DMS 273 (cell line): ENCODE measurements at regions not wholly inside any gene's neighbourhood (a gene's known extent, or its start where the extent isn't known, plus 50 kb on each side); places are given as distances from the start of the nearest gene placed in this dataset.

Experiments used
- DNase-seq: peaks from one replicate; lab custom pipeline; 2025; ENCODE audit not compliant: unreplicated experiment; lab: John Stamatoyannopoulos, UW

DNA sequence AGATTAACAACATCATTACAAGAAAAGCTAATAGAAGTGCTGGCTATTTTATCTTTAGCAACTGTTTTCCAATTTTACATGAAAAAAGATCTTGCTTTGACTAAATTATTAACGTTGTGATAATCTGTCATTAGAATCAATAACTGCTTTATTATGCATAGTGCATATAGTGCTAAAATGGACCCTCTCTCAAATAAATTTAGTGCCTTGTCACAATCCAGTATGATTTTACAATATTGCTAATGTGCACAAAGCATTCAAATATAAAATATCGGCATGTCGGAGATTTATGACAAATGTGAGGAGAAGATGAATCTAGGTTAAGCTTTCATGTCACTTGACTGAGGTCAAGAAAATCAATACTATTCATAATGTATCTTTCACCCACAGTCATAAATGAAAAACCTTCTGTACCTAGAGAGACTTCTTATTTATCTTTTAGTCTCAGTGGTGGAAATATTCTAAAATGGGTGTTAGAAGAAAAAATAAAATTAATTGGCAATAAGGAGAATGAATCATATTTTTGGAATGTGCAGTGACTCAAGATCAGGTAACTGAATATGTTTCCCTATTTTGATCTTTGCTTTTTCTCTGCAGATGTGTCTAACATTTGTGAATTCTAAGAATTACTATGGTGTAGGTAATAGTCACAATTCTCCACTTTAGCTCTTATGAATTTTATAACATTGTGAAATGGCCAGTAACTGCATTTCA lies 672.9 kb upstream of the GRAMD2B start:
- DNase-seq: no peak

DNA sequence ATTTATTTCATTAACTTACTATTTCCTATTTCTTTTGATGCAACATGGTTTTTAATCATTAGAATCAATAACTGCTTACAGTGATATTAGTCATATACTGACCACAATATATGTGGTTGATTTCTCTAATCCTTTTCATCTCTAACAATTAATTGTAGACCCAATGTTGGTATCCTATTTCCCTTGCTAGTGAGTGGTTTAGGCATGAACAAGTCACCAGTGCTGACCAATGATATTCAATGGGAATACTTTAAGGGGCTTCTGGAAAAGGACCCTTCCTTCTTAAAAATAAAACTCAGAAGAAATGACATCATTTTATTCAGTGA lies 672.4 kb upstream of the GRAMD2B start:
- no peak for DNase-seq

DNA sequence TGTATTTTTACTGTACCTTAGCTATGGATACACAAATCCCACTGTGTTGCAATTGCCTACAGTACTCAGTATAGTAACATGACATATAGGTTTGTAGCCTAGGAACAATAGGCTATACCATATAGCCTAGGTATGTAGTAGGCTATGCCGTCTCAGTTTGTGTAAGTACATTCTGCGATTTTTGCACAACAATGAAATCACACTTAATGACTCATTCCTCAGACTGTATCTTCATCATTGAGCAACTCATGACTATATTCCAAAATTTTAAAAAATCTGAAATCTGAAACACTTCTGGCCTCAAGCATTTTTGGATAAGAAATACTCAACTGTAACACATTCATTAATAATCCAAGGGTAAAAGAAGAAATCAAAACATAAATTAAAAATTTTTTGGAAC lies 666.8 kb upstream of the GRAMD2B start:
- DNase-seq: no peak

DNA sequence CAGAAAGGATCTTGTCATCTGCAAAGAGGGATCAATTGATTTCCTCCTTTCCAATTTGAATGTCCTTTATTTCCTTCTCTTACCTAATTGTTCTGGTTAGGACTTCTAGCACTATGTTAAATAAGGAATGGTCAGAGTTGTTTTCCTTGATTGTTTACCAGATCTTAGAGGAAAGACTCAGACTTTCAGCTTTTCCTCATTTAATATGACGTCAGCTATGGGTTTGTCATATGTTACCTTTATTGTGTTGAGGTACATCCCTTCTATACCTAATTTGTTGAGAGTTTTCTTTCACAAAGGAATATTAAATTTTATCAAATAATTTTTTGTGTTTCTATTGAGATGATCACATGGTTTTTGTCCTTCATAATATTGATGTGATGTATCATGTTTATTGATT lies 656.5 kb upstream of the GRAMD2B start:
- DNase-seq: no peak

DNA sequence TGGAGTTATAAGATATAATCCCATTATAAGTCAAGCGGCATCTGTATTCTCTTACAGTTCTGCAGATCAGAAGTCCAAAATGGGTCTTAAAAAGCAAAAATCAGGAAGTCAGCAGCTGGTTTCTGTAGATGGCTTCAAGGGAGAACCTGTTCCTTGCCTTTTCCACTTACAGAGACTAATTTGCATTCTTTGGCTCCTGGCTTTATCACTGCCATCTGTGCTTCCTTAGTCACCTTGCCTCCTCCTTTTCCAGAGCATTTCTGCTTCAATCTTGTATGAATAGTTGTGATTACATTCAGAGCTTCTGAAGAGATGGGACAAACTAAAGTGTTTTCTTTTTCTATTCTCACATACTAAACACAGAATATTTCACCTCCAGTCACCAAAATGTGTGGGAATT lies 647.3 kb upstream of the GRAMD2B start:
- DNase-seq: peak; percentile 40

DNA sequence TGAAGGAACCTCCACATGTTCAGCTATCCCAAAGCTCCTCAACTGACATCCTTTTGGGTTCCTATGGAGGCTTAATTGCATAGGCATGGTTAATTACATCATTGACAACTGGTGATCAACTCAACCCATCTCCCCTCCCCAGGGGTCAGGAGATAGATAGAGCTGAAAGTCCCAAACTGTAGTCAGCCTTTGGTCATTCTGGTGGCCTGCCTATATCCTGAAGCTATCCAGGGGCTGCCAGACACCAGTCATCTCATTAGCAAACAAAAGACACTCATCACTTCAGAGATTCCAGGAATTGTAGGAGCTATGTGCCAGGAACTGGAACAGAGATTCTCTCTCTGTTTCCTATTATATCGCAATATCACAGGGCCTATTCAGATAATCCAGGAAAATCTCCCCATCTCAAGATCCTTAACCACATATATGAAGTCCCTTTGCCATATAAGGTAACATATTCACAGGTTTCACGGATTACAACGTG lies 646.5 kb upstream of the GRAMD2B start:
- no peak for DNase-seq

DNA sequence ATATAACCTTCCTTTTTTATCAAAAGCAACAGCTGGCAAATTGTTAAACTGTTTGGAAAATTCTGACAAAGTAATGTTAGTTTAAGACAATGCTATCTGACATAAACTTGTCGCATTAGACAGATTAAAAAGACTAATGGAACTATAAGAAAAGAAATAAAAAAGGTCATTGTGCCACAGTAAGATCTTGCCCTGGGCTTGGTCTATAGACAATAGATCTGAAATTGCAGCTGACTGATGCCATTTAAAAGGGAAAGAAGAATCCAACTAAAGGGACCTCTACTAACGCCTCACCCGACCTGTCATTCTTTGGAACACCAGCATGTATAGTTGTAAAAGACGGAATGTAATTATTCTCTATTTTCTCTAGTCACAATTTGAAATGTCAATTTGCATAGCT lies 644.4 kb upstream of the GRAMD2B start:
- DNase-seq: no peak

DNA sequence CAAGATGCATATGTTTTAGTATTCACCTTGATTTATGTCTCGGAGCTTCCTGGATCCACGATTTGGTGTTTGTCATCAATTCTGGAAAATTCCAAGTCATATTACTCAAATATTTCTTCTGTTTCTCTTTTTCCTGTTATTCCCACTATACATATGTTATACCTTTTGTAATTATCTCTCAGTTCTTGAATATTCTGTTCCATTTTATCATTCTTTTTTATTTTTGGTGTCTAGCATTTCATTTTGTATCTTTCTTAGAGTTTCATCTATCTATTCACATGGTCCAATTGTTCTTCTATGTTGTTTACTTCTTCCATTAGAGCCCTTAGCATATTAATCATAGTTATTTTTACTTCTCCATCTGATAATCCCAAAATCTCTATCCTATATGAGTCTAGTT lies 637.8 kb upstream of the GRAMD2B start:
- DNase-seq: no peak

DNA sequence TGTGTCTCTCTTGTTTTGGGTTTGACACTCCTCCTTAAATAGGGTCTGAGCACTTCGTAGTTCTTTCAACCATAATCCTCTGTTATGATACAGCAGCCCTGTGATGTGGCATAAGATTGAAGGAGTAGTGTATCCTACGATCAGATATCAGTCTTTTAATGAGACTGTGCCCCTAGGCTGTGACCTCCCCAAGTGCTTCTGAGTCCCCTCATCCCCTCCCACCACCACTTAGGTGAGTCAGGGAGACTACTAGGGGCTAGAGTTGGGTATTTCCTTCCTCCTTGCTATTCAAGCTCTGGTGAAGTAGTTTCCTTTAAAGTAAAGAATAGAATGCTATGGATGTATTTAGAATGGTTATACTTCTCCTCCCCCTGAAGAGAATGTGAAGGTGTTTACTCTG lies 637.2 kb upstream of the GRAMD2B start:
- no peak for DNase-seq

DNA sequence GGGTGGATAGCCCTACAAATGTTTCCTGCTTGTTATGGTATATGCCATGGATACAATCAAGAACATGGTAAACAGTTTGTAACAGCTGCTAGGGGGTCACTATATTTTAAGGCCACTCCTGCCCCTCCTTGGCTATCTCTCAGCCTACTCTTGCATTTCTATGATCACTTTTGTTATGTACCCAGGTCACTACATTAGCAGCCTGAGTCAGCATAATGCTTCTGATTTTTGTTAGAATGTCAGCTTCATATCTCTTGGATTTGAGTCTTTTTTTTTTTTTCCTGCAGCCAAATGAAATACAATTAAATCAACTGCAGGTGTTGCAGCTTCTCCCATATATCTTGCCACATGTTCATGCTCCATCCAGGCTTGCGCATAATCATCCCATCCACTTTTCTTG lies 629.7 kb upstream of the GRAMD2B start:
- DNase-seq: no peak

DNA sequence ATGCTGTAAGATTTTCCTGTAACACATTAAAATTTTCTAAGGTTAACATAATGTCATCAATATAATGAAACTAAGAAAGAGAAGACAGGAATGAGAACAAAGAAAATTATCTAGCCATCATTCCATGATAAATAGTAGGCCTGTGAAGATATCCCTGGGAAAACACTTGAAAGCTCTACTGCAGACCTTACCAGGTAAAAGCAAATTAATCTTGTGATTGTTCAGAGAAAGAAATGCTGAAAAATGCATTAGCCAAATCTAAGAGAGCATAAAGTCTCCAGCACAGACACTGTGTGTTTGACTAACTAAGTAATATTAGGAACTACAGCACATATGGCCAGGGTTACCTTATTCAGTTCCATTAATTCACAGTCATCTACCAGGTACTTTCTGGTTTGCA lies 628.3 kb upstream of the GRAMD2B start:
- no peak for DNase-seq

DNA sequence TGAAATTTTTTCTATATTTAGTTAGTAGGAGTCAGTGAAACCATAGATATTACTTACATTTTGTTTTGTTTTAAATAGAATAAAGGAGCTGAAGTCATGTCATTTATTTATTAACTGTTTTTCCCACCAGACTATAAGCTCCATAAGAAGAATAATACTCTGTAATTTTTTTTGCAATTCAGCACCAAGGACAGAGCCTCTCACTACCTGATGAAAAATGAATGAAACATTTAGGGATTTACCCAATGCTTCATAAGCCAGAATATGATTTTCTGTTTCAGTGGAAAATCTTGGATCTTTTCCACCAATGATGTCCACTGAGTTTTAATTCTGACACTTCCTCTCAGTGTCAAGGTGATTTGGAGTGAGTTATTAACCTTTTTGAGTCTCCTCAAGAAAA lies 624.9 kb upstream of the GRAMD2B start:
- peak; percentile 24 for DNase-seq

DNA sequence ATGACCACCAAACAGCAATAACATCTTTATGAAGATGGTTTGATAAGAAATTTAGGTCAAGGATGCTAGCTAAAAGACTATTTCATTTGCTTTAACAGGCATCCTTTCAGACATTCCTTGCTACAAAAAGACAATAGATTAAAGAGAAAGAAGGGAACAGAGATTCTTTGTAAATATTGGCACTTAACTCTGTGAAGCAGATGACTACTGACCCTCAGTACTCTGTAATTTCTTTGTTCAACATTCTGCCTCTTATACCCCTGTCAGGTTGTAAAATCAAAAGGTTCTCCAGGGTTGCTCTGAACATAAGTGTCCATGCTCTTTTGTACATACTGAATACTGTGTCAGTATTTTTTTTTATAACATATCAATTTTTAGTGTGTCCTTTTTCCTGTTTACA lies 610.6 kb upstream of the GRAMD2B start:
- no peak for DNase-seq

DNA sequence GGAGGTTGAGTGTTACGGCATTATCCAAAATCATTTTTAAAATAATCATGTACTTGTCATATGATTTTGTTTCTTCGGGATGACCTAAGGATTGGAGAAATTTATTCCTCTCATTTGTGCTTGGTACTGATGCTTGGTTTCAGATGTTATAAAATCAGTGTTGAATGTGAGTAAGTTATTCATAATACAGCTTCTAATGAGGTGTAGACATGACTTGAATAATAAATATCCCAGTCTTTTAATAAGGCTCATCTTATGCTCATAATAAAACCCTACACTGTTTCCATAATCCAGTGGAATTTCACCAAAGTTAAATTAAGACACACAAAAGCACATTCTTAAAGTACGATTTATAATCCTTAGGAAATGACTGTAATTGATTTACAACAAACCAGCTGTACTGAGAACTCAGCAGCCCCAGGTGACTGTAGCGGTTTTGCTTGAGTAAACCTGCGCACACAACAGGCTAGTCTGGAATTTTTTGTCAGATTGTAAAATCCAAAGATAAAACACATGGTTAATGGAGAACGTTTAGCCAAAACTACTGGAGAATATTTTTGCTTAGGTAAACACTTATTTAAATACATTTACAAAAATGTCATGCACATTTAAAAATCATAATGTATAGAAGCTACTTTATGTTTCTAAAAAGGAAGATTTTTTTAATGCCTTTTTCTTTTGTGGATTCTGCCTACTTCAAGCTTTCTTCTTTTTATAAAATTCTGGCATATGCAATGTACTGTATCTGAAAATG lies 609.8 kb upstream of the GRAMD2B start:
- no peak for DNase-seq

DNA sequence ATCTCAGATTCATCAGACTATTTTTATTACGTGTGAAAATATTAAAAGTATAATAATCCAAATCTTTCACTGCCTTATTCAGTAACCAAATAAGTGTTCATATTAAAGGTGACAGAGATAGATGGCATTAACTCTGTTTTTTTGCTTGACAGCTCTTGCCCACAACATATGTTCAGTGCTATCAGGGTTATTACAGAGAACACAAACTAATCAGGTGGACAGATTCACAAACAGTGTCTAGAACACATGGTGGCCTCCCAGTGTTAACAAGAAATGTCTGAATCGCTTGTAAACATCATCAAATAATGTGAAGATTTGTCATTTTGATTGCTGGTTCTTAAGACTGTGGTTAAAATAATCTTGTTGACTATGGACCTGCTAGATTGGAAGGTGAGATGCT lies 609.1 kb upstream of the GRAMD2B start:
- DNase-seq: peak; percentile 28

DNA sequence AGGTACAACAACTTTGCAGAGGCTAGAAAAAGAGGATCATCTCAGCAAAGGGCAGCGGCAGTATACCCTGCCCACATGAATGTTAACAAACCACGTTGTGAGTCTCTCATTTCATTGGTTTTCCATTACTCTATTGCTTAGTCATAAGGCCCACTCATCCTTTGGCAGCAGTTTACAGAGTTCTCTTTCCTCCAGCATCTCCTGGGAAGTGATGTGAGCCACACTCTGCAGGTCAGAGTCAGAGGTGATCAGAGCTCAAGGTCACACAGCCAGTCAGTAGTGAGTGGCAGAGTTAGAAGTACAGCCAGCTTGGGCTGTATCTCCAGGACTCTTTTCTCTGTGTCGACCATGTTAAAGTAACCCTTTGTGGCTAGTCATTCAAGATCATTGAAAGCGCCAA lies 599.6 kb upstream of the GRAMD2B start:
- no peak for DNase-seq

DNA sequence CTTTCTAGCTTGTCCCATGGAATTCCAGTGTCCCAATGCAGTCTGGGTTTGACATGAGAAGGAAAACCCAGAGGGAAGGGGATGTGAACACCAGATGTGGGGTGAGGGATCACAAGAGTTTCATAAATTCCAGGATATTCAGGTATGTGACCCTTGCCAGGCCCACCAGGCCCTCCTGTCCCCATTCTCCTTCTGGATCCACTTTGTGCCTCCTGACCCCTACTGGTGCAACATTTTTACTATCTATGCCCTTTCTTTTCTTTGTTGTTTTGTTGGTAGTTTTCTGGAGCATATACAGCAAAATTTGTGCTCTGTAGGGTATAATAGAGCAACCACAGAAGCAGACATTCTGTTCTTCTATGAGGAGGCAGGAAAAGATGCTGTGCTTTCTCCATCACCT lies 597.0 kb upstream of the GRAMD2B start:
- no peak for DNase-seq

DNA sequence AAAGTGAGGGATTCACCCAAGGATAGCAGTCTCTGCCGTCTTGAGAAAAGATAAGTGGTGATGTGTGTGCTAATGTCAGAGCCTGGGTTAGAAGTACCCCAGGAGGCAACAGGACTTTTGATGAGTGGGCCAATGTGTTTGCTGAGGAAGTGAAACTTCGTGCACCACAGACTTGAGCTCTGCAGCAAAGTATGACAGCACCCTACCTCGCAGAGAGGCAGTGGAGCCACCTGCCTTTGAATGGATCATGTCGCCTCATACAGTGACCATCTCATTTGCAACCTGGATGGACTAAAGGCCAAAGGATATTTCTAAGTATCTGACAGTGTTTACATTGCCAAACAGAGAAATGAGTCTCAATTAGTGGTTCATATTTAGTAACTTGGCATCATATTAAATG lies 593.9 kb upstream of the GRAMD2B start:
- no peak for DNase-seq

DNA sequence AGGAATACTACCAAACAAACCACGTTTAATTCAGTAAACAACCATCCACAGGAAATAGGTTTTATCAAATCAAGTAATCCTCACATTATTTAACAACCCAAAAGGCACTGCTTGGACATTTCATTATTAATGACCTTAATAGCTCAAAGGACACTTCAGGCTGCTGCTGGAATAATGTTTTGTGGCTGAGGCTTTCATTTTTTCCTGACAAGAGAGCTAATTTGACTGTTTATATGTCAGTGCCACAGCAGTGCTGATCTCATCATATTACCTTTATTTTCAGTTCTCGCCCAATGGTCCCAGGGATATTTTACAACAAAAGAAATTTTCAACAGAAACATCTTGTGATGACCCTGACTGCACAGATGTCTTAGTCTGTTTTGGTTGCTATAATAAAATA lies 589.8 kb upstream of the GRAMD2B start:
- DNase-seq: no peak

DNA sequence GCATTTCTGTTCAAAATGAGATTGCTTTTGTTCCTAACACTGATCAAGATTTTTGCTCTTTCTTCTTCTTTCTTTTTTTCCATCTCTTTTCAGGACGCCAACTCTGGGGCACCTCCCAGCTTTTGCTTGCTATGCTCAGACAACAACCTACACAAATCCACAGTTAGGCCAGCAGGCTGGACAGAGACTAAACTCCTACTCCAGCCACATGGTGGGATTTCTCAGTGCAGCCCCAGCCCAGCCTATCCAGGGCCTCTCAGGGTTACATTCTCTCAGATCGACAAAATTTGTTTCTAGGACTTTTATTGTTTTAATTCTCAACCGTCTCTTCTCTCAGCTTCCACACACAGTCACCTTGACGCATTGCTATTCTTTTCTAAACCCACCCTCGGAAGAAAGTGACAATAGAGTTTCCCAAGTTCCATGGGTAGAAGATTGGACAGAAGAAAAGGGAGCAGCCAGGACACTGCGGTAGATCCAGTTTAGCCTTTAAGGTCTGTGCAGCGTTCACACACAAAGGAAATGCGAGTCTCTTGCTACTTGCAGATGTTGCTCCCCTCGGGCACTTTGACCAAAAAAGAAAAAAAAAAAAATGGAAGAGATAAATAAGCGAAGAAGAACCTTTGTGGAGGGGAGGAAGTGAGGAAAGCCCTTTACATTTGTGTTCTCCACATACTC lies 588.6 kb upstream of the GRAMD2B start:
- DNase-seq: no peak

DNA sequence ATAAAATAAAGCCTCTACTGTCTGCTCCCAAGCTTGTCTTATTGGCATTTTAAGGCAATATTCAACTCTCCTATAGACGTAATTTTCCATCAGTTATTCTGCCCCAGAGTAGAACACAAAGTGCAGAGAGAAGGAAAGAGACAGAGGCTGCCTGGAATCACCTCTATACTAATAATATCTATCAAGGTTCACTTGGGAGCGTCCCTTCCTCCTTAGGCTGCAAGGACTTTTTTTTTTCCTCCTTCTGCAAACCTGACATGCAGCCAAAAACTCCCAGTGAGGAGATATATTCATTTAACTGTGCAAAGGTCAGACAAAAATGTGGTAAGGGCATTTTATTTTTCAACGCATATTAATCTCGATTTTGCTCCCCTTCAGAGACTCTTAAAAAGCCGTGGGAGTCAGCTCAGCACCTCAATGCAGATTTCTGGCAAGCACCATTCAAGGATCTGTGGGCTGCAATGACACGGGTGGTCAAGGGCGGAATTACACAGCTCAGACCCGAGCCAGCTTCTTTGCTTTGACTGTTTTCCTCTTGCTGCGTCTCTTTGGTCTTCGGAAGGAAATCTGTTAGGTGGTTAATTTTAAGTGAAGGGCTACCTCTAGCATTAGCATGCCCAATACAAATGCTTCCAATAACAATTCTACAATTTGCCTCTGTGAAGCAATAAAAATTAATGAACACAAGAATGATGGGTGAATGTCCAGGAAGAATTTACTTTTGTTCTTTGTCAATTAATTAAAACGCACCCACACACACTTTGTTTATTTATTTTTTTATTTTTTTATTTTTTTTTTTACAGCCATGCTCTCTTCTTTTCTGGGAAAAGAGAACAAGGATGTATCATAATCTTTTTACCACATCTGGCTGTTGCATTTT lies 587.7 kb upstream of the GRAMD2B start:
- DNase-seq: peak; percentile 67
